Osteoblast (primary cell): ENCODE measurements at regions not wholly inside any gene's neighbourhood (a gene's known extent, or its start where the extent isn't known, plus 50 kb on each side); places are given as distances from the start of the nearest gene placed in this dataset. TPM values are rescaled to one million over a fixed set of nuclear protein-coding genes. Genes with fewer than 3 reads are reported as not detected.

Experiments
- small RNA-seq: library from RNA; depleted of rRNA; stranded (forward); fragments of <200 nt; gene quantifications from one replicate; pipeline ENCODE3, GENCODE V24; 2012

Small RNA genes lying in the stretch of these regions (small RNA-seq; reads per million reads assigned to genes)
- gene RNA5SP120: not detected
